Spleen (tissue), 11 donors: ENCODE measurements at regions not wholly inside any gene's neighbourhood (a gene's known extent, or its start where the extent isn't known, plus 50 kb on each side); places are given as distances from the start of the nearest gene placed in this dataset.

ENCODE experiments used
- DNase-seq: peaks from one replicate; pipeline ENCODE4 v3.0.0-alpha.2; 2020
- H3K27ac ChIP-seq, 8 donors: fragments of 200-600 bp; sonication (generic) in 7 of 8; 1 replicate in 4 of 8; 2 replicates in 4 of 8; pipeline versions ENCODE4 v1.5.0 to v1.8.0; 2016 to 2021; ENCODE audit warnings: inconsistent platforms in 4 of 8, mild to moderate bottlenecking in 4 of 8, moderate library complexity in 1 of 8
- H3K27me3 ChIP-seq, 7 donors: fragments of 200-600 bp; sonication (generic) in 6 of 7; replicated peaks in 1 of 7; 1 replicate in 4 of 7; 2 replicates in 3 of 7; pipeline versions ENCODE4 v1.5.0 to v1.8.0; 2016 to 2021; ENCODE audit warnings: inconsistent platforms in 3 of 7, mild to moderate bottlenecking in 1 of 7
- H3K36me3 ChIP-seq, 6 donors: fragments of 200-600 bp; sonication (generic) in 5 of 6; 1 replicate in 4 of 6; 2 replicates in 2 of 6; pipeline versions ENCODE4 v1.5.0 to v1.8.0; 2016 to 2021; ENCODE audit warnings: inconsistent platforms in 2 of 6
- H3K4me1 ChIP-seq, 6 donors: fragments of 200-600 bp; sonication (generic) in 5 of 6; 1 replicate in 3 of 6; 2 replicates in 3 of 6; pipeline versions ENCODE4 v1.5.0 to v1.8.0; 2016 to 2021; ENCODE audit warnings: inconsistent platforms in 3 of 6
- H3K4me3 ChIP-seq, 8 donors: fragments of 200-600 bp; sonication (generic) in 7 of 8; 1 replicate in 4 of 8; 2 replicates in 4 of 8; pipeline versions ENCODE4 v1.5.0 to v1.8.0; 2016 to 2021; ENCODE audit warnings: inconsistent platforms in 4 of 8, mild to moderate bottlenecking in 4 of 8, moderate library complexity in 2 of 8
- H3K9me3 ChIP-seq, 8 donors: fragments of 200-600 bp; sonication (generic) in 7 of 8; 1 replicate in 4 of 8; 2 replicates in 4 of 8; pipeline versions ENCODE4 v1.5.0 to v1.8.0; 2016 to 2021; ENCODE audit warnings: inconsistent platforms in 4 of 8
- POLR2A ChIP-seq, 3 donors: fragments of 450-650 bp; IDR thresholded peaks; one replicate each; pipeline ENCODE4 v1.5.1; 2017; ENCODE audit warnings: antibody characterized with exemption in 3 of 3, mild to moderate bottlenecking in 1 of 3
- POLR2AphosphoS5 ChIP-seq, 3 donors: sonication (generic); formaldehyde crosslinking; IDR thresholded peaks; one replicate each; pipeline ENCODE4 v1.5.1; 2017; ENCODE audit warnings: antibody characterized with exemption in 3 of 3
- WGBS, 5 donors: extraction: QIAGEN DNeasy Blood & Tissue Kit in 3 of 5; methylation state at CpG; one replicate each; pipeline versions ENCODE4 v1.1.5 to v1.1.7; 2013 to 2018; 5-methylcytosine and 5-hydroxymethylcytosine counted together
- intact Hi-C: fragments of 100-400 bp; cut with DNase I; formaldehyde crosslinking; loops from one replicate; pipeline ENCODE4 v1.15.0; 2023; ENCODE audit warnings: low total_unique reads
- TF ChIP-seq, protein P1 (sequence below), 11 experiments: fragments of 200-600 bp in 7 of 11; fragments of 450-650 bp in 4 of 11; sonication (generic) in 4 of 11; IDR thresholded peaks in 8 of 11; conservative IDR thresholded peaks in 3 of 11; 1 replicate in 7 of 11; 2 replicates in 4 of 11; pipeline versions ENCODE4 v1.4.0 to v1.8.0; 2016 to 2021; ENCODE audit warnings: antibody characterized with exemption in 11 of 11, inconsistent platforms in 4 of 11, mild to moderate bottlenecking in 1 of 11
- donor health status: healthy with polysubstance abuse.
- donor health status: DM: no; HTN: no; CAD: no; lungs with moderate emphysema.
- donor health status: DM: no; HTN: no; CAD: no.
- donor health status: Bipolar disorder and iron deficiency.
- donor health status: healthy.
- donor health status: DM: no; HTN: no; CAD: no.
- donor health status: DM: yes; HTN: yes; CAD: no.

- Histone ChIP-seq H3K27ac (no peak overlapping the region), H3K9me3 (peaks cover 0 to 27% (median 7%) of the 10 kb centered on the region in 8 donors), H3K27me3 (no peaks in the 10 kb centered on the region), H3K4me3 (no peak overlapping the region), H3K36me3 (no peaks in the 10 kb centered on the region), H3K4me1 (no peaks in the 10 kb centered on the region)
- no peak for TF ChIP-seq POLR2AphosphoS5 (IDR thresholded peaks at IDR 0.05)
- TF ChIP-seq POLR2A (IDR thresholded peaks at IDR 0.05) = no peak
- TF ChIP-seq, protein P1, sequence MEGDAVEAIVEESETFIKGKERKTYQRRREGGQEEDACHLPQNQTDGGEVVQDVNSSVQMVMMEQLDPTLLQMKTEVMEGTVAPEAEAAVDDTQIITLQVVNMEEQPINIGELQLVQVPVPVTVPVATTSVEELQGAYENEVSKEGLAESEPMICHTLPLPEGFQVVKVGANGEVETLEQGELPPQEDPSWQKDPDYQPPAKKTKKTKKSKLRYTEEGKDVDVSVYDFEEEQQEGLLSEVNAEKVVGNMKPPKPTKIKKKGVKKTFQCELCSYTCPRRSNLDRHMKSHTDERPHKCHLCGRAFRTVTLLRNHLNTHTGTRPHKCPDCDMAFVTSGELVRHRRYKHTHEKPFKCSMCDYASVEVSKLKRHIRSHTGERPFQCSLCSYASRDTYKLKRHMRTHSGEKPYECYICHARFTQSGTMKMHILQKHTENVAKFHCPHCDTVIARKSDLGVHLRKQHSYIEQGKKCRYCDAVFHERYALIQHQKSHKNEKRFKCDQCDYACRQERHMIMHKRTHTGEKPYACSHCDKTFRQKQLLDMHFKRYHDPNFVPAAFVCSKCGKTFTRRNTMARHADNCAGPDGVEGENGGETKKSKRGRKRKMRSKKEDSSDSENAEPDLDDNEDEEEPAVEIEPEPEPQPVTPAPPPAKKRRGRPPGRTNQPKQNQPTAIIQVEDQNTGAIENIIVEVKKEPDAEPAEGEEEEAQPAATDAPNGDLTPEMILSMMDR (IDR thresholded peaks at IDR 0.05 in 8 of 11, conservative IDR thresholded peaks at IDR 0.05 in 3 of 11) = no peak
- 92 to 100% (median 93%) methylated on average over 1 of the region's 1 CpG for WGBS, 5 donors
- intact Hi-C loops = no loop called here
- DNase-seq = no peak
Measured at GRCh38 chr16:62907562-62907961, 871.3 kb upstream of the CDH8 start.

DNA sequence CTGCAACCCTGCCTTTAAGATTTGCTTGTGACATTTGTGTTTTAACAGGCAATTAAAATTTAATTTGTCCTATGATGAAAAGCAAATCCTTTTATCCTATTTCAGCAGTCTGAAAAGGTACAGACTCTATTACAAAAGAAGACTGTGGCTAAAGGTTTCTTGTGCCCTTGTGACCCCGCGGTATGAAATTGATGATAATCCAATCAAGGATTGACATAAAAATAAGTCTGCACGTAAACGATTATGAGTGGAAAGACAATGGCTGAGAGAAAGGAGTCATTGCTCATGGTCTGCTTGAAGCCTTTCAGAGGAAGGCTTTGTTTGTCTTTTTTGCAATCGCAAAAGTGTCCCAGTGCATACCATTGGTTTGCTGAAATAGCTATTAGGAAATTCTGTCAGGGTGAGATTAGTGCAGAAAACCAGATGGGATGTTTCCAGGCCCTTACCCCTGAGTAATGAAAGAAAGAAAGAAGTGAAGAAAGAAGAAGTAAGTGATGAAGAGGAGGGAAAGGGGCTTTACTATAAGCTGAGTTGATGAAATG lies 867.8 kb upstream of the CDH8 start:
- Histone ChIP-seq H3K27ac (no peak overlapping the region), H3K4me3 (no peak overlapping the region), H3K27me3 (no peaks in the 10 kb centered on the region), H3K4me1 (no peaks in the 10 kb centered on the region), H3K36me3 (no peaks in the 10 kb centered on the region), H3K9me3 (peaks cover 0 to 11% (median 2%) of the 10 kb centered on the region in 8 donors)
- TF ChIP-seq POLR2AphosphoS5 (IDR thresholded peaks at IDR 0.05) = no peak
- TF ChIP-seq, protein P1 (IDR thresholded peaks at IDR 0.05 in 8 of 11, conservative IDR thresholded peaks at IDR 0.05 in 3 of 11) = no peak
- TF ChIP-seq POLR2A (IDR thresholded peaks at IDR 0.05) = no peak
- WGBS, 5 donors = 63 to 77% (median 69%) methylated on average over 5 of the region's 5 CpGs
- DNase-seq = no peak
- intact Hi-C loops = no loop called here

DNA sequence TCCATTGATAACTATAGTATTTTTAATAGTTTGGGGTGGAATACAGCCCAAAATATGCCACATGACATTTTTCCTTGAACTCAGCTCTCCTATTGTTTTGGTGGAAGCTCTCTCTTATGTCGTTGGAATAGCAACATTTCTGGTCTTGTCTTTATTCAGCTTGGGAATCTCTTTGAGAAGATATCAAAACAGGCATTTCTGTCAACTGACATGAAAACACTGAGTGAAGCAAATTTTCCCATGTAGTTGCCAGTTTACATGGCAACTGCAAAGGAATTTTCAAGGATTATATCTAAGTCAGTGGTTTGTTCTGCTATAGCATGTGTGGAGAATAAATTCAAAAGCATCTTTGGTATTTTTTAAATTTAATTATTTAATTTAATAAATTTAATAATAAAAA lies 863.5 kb upstream of the CDH8 start:
- intact Hi-C loops = no loop called here
- Histone ChIP-seq H3K4me1 (no peaks in the 10 kb centered on the region), H3K4me3 (no peak overlapping the region), H3K9me3 (peaks cover 0 to 22% (median 8%) of the 10 kb centered on the region in 8 donors), H3K27ac (no peak overlapping the region), H3K36me3 (no peaks in the 10 kb centered on the region), H3K27me3 (no peaks in the 10 kb centered on the region)
- DNase-seq = no peak
- TF ChIP-seq POLR2AphosphoS5 (IDR thresholded peaks at IDR 0.05) (no peak), POLR2A (IDR thresholded peaks at IDR 0.05) (no peak)
- TF ChIP-seq, protein P1 (IDR thresholded peaks at IDR 0.05 in 8 of 11, conservative IDR thresholded peaks at IDR 0.05 in 3 of 11) = no peak
- 48 to 59% (median 53%) methylated on average over 1 of the region's 1 CpG for WGBS, 5 donors

DNA sequence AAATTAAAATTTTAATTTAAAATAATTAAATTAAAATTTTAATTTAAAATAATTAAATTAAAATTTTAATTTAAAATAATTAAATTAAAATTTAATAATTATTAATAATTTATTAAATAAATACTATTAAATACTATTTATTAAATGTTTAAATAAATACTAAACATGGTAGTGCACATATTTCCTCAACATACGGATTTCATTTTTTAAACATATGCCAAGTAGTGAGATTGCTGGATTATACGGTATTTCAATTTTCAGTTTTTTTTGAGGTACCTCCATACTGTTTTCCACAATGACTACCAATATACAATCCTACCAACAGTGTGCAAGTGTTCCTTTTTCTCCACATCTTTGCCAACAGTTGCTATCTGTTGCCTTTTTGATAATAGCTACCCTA lies 852.9 kb upstream of the CDH8 start:
- no peak for TF ChIP-seq POLR2AphosphoS5 (IDR thresholded peaks at IDR 0.05)
- TF ChIP-seq, protein P1 (IDR thresholded peaks at IDR 0.05 in 8 of 11, conservative IDR thresholded peaks at IDR 0.05 in 3 of 11) = no peak
- Histone ChIP-seq H3K27ac (no peak overlapping the region), H3K4me1 (no peaks in the 10 kb centered on the region), H3K27me3 (no peaks in the 10 kb centered on the region), H3K36me3 (no peaks in the 10 kb centered on the region), H3K9me3 (peaks cover 0 to 43% (median 37%) of the 10 kb centered on the region in 8 donors), H3K4me3 (no peak overlapping the region)
- no peak for DNase-seq
- WGBS, 5 donors = 91 to 98% (median 97%) methylated on average over 2 of the region's 2 CpGs
- intact Hi-C loops = no loop called here
